Type B pancreatic cell (in vitro differentiated cells): ENCODE measurements at regions not wholly inside any gene's neighbourhood (a gene's known extent, or its start where the extent isn't known, plus 50 kb on each side); places are given as distances from the start of the nearest gene placed in this dataset.
"Not testable (repeated sequence)": the region's sequence is repeated elsewhere in the genome, so short reads cannot be mapped to it uniquely, and the experiment has no call there.

Experiments used
- DNase-seq: peaks from one replicate; pipeline ENCODE4 v3.0.0; 2021; ENCODE audit warnings: mixed read lengths; ENCODE audit not compliant: unreplicated experiment; ENCODE audit errors: extremely low spot score
- H3K27ac Mint-ChIP-seq: 2 replicates; pipeline ENCODE4 v1.8.0; 2021; ENCODE audit warnings: mild to moderate bottlenecking, mixed read lengths
- H3K27me3 Mint-ChIP-seq: 2 replicates; pipeline ENCODE4 v1.8.0; 2021; ENCODE audit warnings: mixed read lengths
- H3K36me3 Mint-ChIP-seq: 2 replicates; pipeline ENCODE4 v1.8.0; 2021; ENCODE audit warnings: mixed read lengths
- H3K4me1 Mint-ChIP-seq: one replicate; pipeline ENCODE4 v1.8.0; 2021; ENCODE audit warnings: mixed read lengths; ENCODE audit not compliant: unreplicated experiment
- H3K4me3 Mint-ChIP-seq: 2 replicates; pipeline ENCODE4 v1.8.0; 2021; ENCODE audit warnings: mild to moderate bottlenecking, mixed read lengths
- H3K9me3 Mint-ChIP-seq: 2 replicates; pipeline ENCODE4 v1.8.0; 2021; ENCODE audit warnings: mixed read lengths
- TF ChIP-seq, protein P1 (sequence below): fragments of 200-600 bp; sonication (generic); conservative IDR thresholded peaks from 2 replicates; pipeline ENCODE4 v1.5.0; 2021; ENCODE audit warnings: antibody characterized with exemption, mild to moderate bottlenecking

GRCh38 chr2:49754381-49754780 lies 600.1 kb upstream of the FSHR start:
- no peaks in the 10 kb centered on the region for H3K36me3 Mint-ChIP-seq
- no peaks in the 10 kb centered on the region for H3K4me1 Mint-ChIP-seq
- TF ChIP-seq, protein P1, sequence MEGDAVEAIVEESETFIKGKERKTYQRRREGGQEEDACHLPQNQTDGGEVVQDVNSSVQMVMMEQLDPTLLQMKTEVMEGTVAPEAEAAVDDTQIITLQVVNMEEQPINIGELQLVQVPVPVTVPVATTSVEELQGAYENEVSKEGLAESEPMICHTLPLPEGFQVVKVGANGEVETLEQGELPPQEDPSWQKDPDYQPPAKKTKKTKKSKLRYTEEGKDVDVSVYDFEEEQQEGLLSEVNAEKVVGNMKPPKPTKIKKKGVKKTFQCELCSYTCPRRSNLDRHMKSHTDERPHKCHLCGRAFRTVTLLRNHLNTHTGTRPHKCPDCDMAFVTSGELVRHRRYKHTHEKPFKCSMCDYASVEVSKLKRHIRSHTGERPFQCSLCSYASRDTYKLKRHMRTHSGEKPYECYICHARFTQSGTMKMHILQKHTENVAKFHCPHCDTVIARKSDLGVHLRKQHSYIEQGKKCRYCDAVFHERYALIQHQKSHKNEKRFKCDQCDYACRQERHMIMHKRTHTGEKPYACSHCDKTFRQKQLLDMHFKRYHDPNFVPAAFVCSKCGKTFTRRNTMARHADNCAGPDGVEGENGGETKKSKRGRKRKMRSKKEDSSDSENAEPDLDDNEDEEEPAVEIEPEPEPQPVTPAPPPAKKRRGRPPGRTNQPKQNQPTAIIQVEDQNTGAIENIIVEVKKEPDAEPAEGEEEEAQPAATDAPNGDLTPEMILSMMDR, result no peak

DNA sequence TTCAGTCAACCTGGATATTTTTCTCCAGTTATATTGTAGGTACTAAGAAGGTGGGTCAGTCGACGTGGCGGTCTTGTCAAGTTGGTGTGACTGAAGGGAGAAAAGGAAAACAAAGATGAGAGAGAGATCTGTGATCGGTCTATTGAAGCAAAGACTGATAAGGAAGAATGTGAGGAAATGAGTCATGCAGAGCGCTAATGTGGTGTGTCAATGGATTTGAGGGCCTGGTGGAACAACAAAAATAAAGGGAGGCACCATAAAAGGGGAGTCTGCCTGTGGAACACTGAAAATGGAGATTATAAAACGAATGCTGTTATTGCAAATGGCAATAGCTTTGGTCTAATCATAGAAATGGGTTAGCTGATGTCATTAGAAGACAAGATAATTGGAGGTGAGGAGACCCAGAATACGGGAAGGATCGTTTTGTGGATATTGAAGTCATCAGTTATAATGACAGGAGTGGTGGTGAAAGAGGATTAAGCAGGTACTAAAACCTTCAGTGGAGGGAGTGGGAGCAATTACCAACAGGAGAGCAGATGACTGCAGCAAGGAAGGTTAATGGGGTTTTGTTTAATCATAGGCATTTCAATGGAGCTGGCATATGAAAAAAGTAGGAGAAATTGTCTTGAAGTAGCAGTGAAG lies 599.1 kb upstream of the FSHR start:
- Mint-ChIP-seq H3K27ac (no peak overlapping the region), H3K9me3 (no peaks in the 10 kb centered on the region), H3K4me1 (no peaks in the 10 kb centered on the region), H3K27me3 (no peaks in the 10 kb centered on the region), H3K36me3 (no peaks in the 10 kb centered on the region), H3K4me3 (no peak overlapping the region)
- TF ChIP-seq, protein P1, result no peak
- no peak for DNase-seq

More at GRCh38 chr2:49754381-49754780, 600.1 kb upstream of the FSHR start:
- no peaks in the 10 kb centered on the region for H3K27me3 Mint-ChIP-seq
- H3K27ac Mint-ChIP-seq, result no peak overlapping the region
- DNase-seq, result no peak
- H3K9me3 Mint-ChIP-seq, result no peaks in the 10 kb centered on the region
- no peak overlapping the region for H3K4me3 Mint-ChIP-seq

- Mint-ChIP-seq H3K4me1 (no peaks in the 10 kb centered on the region), H3K27ac (no peak overlapping the region), H3K36me3 (no peaks in the 10 kb centered on the region), H3K4me3 (no peak overlapping the region), H3K27me3 (no peaks in the 10 kb centered on the region), H3K9me3 (no peaks in the 10 kb centered on the region)
- TF ChIP-seq, protein P1, result no peak
- DNase-seq, result no peak
These were observed 583.3 kb upstream of the FSHR start for GRCh38 chr2:49737606-49738005.

- H3K27ac Mint-ChIP-seq, H3K27me3 Mint-ChIP-seq, H3K4me3 Mint-ChIP-seq, H3K9me3 Mint-ChIP-seq, H3K4me1 Mint-ChIP-seq, DNase-seq, H3K36me3 Mint-ChIP-seq: not testable (repeated sequence)
These were observed 578.6 kb upstream of the FSHR start for GRCh38 chr2:49732924-49733323.

DNA sequence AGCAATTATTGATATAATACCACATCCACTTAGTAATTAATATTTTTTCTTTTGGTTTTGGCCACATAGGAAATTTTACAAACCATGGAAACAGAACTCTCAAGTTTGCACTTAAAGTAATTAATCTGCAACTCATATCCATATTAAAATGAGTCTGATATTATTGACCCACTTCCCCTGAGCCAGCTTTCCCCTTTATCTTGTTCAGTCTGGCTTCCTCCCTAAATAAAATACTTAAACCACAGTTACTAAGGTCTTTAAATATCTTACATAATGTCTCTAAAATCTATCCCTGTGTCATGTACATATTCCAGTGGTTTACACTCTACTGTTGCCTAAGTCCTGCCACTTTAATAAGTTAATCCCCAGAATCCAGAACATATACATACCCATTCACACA lies 564.9 kb upstream of the FSHR start:
- no peak overlapping the region for H3K4me3 Mint-ChIP-seq
- H3K9me3 Mint-ChIP-seq, result no peaks in the 10 kb centered on the region
- no peaks in the 10 kb centered on the region for H3K27me3 Mint-ChIP-seq
- no peak for DNase-seq
- H3K36me3 Mint-ChIP-seq, result no peaks in the 10 kb centered on the region
- no peak overlapping the region for H3K27ac Mint-ChIP-seq
- TF ChIP-seq, protein P1, result no peak
- H3K4me1 Mint-ChIP-seq, result no peaks in the 10 kb centered on the region

DNA sequence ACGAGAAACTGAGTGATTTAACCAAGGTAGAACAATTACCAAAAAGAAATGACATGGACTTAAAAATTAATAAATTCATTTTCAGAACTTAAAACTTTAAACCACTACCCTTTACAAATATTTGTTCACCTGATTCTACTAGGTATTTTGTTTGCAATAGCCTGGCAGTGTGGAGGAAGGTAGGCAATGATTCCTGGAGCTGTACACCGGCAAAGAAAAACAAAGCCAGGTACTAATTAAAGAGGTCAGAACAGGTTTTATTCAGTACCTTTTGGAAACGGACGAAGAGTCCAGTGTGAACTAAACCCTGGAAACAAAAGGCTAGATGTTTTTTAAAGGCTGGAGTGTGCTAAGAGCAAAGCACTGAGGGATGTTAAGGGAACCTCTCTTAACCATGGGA lies 561.3 kb upstream of the FSHR start:
- Mint-ChIP-seq H3K4me3 (no peak overlapping the region), H3K4me1 (no peaks in the 10 kb centered on the region), H3K27ac (no peak overlapping the region), H3K36me3 (no peaks in the 10 kb centered on the region), H3K27me3 (no peaks in the 10 kb centered on the region), H3K9me3 (no peaks in the 10 kb centered on the region)
- TF ChIP-seq, protein P1, result no peak
- DNase-seq, result no peak
